GM06990 (cell line): ENCODE measurements at regions not wholly inside any gene's neighbourhood (a gene's known extent, or its start where the extent isn't known, plus 50 kb on each side); places are given as distances from the start of the nearest gene placed in this dataset.

ENCODE experiments used
- DNase-seq: peaks from one replicate; pipeline ENCODE4 v3.0.0-alpha.2; 2011; ENCODE audit not compliant: insufficient read length; ENCODE audit errors: extremely low read depth
- H3K27me3 ChIP-seq: replicated peaks from 2 replicates; pipeline ENCODE4 v1.6.0; 2011; ENCODE audit warnings: low read length; ENCODE audit not compliant: control insufficient read depth, insufficient read depth
- H3K36me3 ChIP-seq: 2 replicates; pipeline ENCODE4 v1.5.1; 2011; ENCODE audit warnings: low read length; ENCODE audit not compliant: control insufficient read depth, insufficient read depth
- H3K4me3 ChIP-seq: replicated peaks from 2 replicates; pipeline ENCODE4 v1.5.1; 2011; ENCODE audit warnings: low read depth, mild to moderate bottlenecking, control low read depth, low read length
- TF ChIP-seq, protein P1 (sequence below): IDR thresholded peaks from 2 replicates; pipeline ENCODE4 v1.5.1; 2011; ENCODE audit warnings: low read length, control low read depth, mild to moderate bottlenecking, inconsistent platforms; ENCODE audit not compliant: insufficient read depth, poor library complexity, severe bottlenecking

- TF ChIP-seq, protein P1, sequence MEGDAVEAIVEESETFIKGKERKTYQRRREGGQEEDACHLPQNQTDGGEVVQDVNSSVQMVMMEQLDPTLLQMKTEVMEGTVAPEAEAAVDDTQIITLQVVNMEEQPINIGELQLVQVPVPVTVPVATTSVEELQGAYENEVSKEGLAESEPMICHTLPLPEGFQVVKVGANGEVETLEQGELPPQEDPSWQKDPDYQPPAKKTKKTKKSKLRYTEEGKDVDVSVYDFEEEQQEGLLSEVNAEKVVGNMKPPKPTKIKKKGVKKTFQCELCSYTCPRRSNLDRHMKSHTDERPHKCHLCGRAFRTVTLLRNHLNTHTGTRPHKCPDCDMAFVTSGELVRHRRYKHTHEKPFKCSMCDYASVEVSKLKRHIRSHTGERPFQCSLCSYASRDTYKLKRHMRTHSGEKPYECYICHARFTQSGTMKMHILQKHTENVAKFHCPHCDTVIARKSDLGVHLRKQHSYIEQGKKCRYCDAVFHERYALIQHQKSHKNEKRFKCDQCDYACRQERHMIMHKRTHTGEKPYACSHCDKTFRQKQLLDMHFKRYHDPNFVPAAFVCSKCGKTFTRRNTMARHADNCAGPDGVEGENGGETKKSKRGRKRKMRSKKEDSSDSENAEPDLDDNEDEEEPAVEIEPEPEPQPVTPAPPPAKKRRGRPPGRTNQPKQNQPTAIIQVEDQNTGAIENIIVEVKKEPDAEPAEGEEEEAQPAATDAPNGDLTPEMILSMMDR = no peak
- Histone ChIP-seq H3K4me3 (no peak overlapping the region), H3K36me3 (no peaks in the 10 kb centered on the region), H3K27me3 (no peaks in the 10 kb centered on the region)
- no peak for DNase-seq
Observed at GRCh38 chr12:42641221-42641885, 51.8 kb upstream of the PRICKLE1 start.

DNA sequence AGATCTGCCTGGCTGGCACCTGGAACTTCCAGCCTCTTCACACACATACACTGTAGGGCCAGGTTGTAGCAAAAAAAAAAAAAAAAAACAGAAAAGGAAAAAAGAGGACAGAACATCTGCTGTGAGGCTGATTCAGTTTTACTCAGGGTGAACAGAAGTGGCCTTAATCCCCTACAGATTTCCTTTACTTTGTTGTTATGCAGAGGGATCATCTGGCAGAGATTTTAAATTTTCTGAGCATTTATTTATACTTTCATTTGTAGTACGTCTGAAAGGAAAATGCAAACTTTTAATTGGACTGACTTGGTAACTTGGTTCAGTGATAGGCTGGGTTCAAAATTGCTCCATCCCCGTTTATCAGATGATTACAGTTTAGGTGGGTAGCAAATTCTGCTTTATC lies 50.8 kb upstream of the PRICKLE1 start:
- DNase-seq = no peak
- H3K4me3 ChIP-seq = no peak overlapping the region
- TF ChIP-seq, protein P1 = no peak
- H3K27me3 ChIP-seq = no peaks in the 10 kb centered on the region
- no peaks in the 10 kb centered on the region for H3K36me3 ChIP-seq

GRCh38 chr12:42639556-42639955 lies 50.0 kb upstream of the PRICKLE1 start:
- no peak overlapping the region for H3K4me3 ChIP-seq
- no peaks in the 10 kb centered on the region for H3K27me3 ChIP-seq
- H3K36me3 ChIP-seq = no peaks in the 10 kb centered on the region
- TF ChIP-seq, protein P1 = no peak
- DNase-seq = no peak
